ENCODE measurements at regions not wholly inside any gene's neighbourhood (a gene's known extent, or its start where the extent isn't known, plus 50 kb on each side); places are given as distances from the start of the nearest gene placed in this dataset.

DNA sequence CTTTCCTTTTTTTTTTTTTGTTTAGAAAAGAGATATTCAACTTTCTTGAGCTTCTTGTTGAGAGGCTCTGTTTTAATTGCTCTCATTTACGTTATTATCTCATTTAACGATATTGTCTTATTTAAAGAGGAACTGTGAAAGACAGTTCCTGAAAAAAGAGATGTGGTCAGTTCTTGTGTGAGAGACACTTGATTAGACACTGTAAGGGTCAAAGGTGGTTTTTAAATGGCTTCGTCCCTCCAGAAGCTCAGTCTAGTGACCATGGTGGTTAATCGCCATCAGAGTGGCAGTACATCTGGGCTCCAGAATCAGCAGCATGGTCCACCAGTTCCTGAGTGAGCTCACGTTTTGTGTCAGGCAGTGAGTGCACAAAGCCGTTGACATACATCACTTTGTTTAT, 57.9 kb upstream of the KCNA5 start:
- H3K4me1 Mint-ChIP-seq, result peaks cover under 1% of the 10 kb centered on the region; the same call in 2 of the 3 replicates
- Histone ChIP-seq H3K4me3 (no peak overlapping the region), H3K79me2 (replicated peaks; ENCODE audit: insufficient read depth) (no peaks in the 10 kb centered on the region), H3K4me2 (no peak overlapping the region), H3K9me2 (ENCODE audit: insufficient read depth) (peaks cover 17% of the 10 kb centered on the region), H3K4me1 (ENCODE audit: insufficient read depth) (peaks cover under 1% of the 10 kb centered on the region; the same call in 1 of the 2 replicates), H3K27me3 (ENCODE audit: insufficient read depth) (no peaks in the 10 kb centered on the region), H3K36me3 (ENCODE audit: insufficient read depth) (no peaks in the 10 kb centered on the region), H2AFZ (no peak overlapping the region), H3K27ac (ENCODE audit: low read depth) (no peak overlapping the region), H3F3A (replicated peaks; ENCODE audit: low read depth) (no peaks in the 10 kb centered on the region), H4K20me1 (replicated peaks; ENCODE audit: insufficient read depth) (no peaks in the 10 kb centered on the region)
- H3K27ac Mint-ChIP-seq, result no peak overlapping the region
- ATAC-seq, result no peak
- no peak for DNase-seq (ENCODE audit: low spot score)
- no peak overlapping the region for H3K4me3 Mint-ChIP-seq
- TF ChIP-seq NANOG (IDR thresholded peaks at IDR 0.05; ENCODE audit: borderline replicate concordance) (no peak), STAT1 (IDR thresholded peaks at IDR 0.05; ENCODE audit: unreplicated experiment) (no peak)
- no peaks in the 10 kb centered on the region for H3K27me3 Mint-ChIP-seq (ENCODE audit: insufficient read depth, low read depth, poor library complexity)
- no peaks in the 10 kb centered on the region for H3K9me3 Mint-ChIP-seq
- no peaks in the 10 kb centered on the region for H3K36me3 Mint-ChIP-seq (ENCODE audit: low read depth)

DNA sequence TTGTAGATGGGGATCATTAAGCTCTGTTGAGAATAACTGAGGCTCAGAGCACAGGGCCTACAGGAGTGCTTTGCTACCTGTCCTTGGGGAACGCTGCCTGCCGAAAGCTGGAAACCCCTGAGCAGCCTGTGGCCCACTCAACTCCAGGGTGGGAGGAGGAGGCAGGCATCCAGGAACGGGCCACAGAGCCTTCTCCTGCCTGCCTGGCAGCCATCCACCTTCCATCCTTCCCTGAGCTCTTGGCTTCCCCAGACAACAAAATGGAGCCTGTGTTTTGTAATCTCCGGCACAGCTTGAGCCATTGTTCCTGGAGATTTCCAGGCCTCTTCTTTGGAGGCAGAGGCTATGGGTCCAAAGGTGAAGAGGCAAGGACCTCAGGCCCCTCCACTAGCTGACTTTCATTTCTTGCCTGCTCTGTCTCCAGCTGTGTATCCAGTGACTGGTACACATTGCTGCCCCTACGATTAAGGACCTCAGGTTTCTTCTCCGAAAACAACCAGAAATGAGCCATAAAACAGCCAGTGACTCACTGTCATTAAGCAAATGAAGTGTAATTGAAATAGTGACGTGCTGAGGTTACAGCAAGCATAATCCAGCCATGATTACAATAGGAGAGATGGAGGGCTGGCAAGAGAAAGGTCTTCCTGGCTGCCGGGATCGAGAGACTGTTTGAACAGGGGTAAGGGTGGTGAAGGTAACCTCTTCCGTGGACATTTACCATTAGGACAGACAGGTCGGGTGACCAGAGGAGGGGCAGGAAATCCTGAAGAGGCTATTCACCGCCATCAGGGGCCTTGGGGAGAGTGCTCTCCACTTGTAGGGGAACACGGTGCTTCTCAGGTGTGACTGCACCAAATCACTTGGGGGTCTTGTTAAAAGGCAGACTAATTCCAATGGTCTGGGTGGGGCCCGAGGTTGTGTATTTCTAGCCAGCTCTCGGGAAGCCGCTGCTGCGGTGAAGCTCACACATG, 56.3 kb upstream of the KCNA5 start:
- TF ChIP-seq, protein P1, sequence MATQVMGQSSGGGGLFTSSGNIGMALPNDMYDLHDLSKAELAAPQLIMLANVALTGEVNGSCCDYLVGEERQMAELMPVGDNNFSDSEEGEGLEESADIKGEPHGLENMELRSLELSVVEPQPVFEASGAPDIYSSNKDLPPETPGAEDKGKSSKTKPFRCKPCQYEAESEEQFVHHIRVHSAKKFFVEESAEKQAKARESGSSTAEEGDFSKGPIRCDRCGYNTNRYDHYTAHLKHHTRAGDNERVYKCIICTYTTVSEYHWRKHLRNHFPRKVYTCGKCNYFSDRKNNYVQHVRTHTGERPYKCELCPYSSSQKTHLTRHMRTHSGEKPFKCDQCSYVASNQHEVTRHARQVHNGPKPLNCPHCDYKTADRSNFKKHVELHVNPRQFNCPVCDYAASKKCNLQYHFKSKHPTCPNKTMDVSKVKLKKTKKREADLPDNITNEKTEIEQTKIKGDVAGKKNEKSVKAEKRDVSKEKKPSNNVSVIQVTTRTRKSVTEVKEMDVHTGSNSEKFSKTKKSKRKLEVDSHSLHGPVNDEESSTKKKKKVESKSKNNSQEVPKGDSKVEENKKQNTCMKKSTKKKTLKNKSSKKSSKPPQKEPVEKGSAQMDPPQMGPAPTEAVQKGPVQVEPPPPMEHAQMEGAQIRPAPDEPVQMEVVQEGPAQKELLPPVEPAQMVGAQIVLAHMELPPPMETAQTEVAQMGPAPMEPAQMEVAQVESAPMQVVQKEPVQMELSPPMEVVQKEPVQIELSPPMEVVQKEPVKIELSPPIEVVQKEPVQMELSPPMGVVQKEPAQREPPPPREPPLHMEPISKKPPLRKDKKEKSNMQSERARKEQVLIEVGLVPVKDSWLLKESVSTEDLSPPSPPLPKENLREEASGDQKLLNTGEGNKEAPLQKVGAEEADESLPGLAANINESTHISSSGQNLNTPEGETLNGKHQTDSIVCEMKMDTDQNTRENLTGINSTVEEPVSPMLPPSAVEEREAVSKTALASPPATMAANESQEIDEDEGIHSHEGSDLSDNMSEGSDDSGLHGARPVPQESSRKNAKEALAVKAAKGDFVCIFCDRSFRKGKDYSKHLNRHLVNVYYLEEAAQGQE (IDR thresholded peaks at IDR 0.05; ENCODE audit: unreplicated experiment), result no peak
- TF ChIP-seq, protein P2, sequence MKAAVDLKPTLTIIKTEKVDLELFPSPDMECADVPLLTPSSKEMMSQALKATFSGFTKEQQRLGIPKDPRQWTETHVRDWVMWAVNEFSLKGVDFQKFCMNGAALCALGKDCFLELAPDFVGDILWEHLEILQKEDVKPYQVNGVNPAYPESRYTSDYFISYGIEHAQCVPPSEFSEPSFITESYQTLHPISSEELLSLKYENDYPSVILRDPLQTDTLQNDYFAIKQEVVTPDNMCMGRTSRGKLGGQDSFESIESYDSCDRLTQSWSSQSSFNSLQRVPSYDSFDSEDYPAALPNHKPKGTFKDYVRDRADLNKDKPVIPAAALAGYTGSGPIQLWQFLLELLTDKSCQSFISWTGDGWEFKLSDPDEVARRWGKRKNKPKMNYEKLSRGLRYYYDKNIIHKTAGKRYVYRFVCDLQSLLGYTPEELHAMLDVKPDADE (IDR thresholded peaks at IDR 0.05), result no peak
- TF ChIP-seq, protein P3, sequence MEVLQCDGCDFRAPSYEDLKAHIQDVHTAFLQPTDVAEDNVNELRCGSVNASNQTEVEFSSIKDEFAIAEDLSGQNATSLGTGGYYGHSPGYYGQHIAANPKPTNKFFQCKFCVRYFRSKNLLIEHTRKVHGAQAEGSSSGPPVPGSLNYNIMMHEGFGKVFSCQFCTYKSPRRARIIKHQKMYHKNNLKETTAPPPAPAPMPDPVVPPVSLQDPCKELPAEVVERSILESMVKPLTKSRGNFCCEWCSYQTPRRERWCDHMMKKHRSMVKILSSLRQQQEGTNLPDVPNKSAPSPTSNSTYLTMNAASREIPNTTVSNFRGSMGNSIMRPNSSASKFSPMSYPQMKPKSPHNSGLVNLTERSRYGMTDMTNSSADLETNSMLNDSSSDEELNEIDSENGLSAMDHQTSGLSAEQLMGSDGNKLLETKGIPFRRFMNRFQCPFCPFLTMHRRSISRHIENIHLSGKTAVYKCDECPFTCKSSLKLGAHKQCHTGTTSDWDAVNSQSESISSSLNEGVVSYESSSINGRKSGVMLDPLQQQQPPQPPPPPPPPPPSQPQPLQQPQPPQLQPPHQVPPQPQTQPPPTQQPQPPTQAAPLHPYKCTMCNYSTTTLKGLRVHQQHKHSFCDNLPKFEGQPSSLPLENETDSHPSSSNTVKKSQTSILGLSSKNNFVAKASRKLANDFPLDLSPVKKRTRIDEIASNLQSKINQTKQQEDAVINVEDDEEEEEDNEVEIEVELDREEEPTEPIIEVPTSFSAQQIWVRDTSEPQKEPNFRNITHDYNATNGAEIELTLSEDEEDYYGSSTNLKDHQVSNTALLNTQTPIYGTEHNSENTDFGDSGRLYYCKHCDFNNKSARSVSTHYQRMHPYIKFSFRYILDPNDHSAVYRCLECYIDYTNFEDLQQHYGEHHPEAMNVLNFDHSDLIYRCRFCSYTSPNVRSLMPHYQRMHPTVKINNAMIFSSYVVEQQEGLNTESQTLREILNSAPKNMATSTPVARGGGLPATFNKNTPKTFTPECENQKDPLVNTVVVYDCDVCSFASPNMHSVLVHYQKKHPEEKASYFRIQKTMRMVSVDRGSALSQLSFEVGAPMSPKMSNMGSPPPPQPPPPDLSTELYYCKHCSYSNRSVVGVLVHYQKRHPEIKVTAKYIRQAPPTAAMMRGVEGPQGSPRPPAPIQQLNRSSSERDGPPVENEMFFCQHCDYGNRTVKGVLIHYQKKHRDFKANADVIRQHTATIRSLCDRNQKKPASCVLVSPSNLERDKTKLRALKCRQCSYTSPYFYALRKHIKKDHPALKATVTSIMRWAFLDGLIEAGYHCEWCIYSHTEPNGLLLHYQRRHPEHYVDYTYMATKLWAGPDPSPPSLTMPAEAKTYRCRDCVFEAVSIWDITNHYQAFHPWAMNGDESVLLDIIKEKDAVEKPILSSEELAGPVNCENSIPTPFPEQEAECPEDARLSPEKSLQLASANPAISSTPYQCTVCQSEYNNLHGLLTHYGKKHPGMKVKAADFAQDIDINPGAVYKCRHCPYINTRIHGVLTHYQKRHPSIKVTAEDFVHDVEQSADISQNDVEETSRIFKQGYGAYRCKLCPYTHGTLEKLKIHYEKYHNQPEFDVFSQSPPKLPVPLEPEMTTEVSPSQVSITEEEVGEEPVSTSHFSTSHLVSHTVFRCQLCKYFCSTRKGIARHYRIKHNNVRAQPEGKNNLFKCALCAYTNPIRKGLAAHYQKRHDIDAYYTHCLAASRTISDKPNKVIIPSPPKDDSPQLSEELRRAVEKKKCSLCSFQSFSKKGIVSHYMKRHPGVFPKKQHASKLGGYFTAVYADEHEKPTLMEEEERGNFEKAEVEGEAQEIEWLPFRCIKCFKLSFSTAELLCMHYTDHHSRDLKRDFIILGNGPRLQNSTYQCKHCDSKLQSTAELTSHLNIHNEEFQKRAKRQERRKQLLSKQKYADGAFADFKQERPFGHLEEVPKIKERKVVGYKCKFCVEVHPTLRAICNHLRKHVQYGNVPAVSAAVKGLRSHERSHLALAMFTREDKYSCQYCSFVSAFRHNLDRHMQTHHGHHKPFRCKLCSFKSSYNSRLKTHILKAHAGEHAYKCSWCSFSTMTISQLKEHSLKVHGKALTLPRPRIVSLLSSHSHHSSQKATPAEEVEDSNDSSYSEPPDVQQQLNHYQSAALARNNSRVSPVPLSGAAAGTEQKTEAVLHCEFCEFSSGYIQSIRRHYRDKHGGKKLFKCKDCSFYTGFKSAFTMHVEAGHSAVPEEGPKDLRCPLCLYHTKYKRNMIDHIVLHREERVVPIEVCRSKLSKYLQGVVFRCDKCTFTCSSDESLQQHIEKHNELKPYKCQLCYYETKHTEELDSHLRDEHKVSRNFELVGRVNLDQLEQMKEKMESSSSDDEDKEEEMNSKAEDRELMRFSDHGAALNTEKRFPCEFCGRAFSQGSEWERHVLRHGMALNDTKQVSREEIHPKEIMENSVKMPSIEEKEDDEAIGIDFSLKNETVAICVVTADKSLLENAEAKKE (CRISPR knock-in tag; IDR thresholded peaks at IDR 0.05), result no peak
- TF ChIP-seq JUNB (IDR thresholded peaks at IDR 0.05; ENCODE audit: unreplicated experiment) (no peak), ZNF114 (CRISPR knock-in tag; IDR thresholded peaks at IDR 0.05) (no peak), NANOG (IDR thresholded peaks at IDR 0.05; ENCODE audit: borderline replicate concordance) (no peak), STAT1 (IDR thresholded peaks at IDR 0.05; ENCODE audit: unreplicated experiment) (no peak), ZNF331 (CRISPR knock-in tag; IDR thresholded peaks at IDR 0.05; ENCODE audit: low read depth) (no peak), CREB1 (CRISPR knock-in tag; IDR thresholded peaks at IDR 0.05; ENCODE audit: low read depth) (no peak), EZH2phosphoT487 (IDR thresholded peaks at IDR 0.05; ENCODE audit: unreplicated experiment) (no peak)
- Mint-ChIP-seq H3K27me3 (ENCODE audit: insufficient read depth, low read depth, poor library complexity) (no peaks in the 10 kb centered on the region), H3K4me3 (no peak overlapping the region), H3K9me3 (no peaks in the 10 kb centered on the region), H3K36me3 (ENCODE audit: low read depth) (no peaks in the 10 kb centered on the region), H3K27ac (peak overlapping the region; percentile 15), H3K4me1 (peaks cover 15% of the 10 kb centered on the region)
- ATAC-seq (no peak), DNase-seq (ENCODE audit: low spot score) (no peak)
- Histone ChIP-seq H3K36me3 (ENCODE audit: insufficient read depth) (no peaks in the 10 kb centered on the region), H3K4me2 (no peak overlapping the region), H3K27me3 (ENCODE audit: insufficient read depth) (no peaks in the 10 kb centered on the region), H3K4me1 (ENCODE audit: insufficient read depth) (peaks cover 16% of the 10 kb centered on the region), H3K27ac (ENCODE audit: low read depth) (no peak overlapping the region), H2AFZ (no peak overlapping the region), H3K9me2 (ENCODE audit: insufficient read depth) (peaks cover 10% of the 10 kb centered on the region), H3K4me3 (no peak overlapping the region), H3K79me2 (replicated peaks; ENCODE audit: insufficient read depth) (no peaks in the 10 kb centered on the region), H3F3A (replicated peaks; ENCODE audit: low read depth) (no peaks in the 10 kb centered on the region), H4K20me1 (replicated peaks; ENCODE audit: insufficient read depth) (no peaks in the 10 kb centered on the region)

All from GM23338 (cell line).